ENCODE measurements at regions not wholly inside any gene's neighbourhood (a gene's known extent, or its start where the extent isn't known, plus 50 kb on each side); places are given as distances from the start of the nearest gene placed in this dataset. TPM values are rescaled to one million over a fixed set of nuclear protein-coding genes. Genes with fewer than 3 reads are reported as not detected.

GRCh38 chr13:61477619-61478018 lies 62.0 kb upstream of the PCDH20 start:
- WGBS (ENCODE audit: low lambda C conversion rate, missing lambda C conversion rate) = 92% methylated on average over 5 of the region's 5 CpGs
- TF ChIP-seq EZH2 (IDR thresholded peaks at IDR 0.05; ENCODE audit: borderline replicate concordance) (no peak), CTCF (IDR thresholded peaks at IDR 0.05; ENCODE audit: poor library complexity) (no peak), EZH2phosphoT487 (IDR thresholded peaks at IDR 0.05; ENCODE audit: low read depth, severe bottlenecking, unreplicated experiment) (no peak)
- Histone ChIP-seq H3K36me3 (replicated peaks; ENCODE audit: insufficient read depth, low read depth) (no peaks in the 10 kb centered on the region), H2AFZ (no peak overlapping the region), H3K27me3 (no peaks in the 10 kb centered on the region), H3K27ac (no peak overlapping the region), H3K9me2 (replicated peaks; ENCODE audit: insufficient read depth) (no peaks in the 10 kb centered on the region), H3K79me2 (no peaks in the 10 kb centered on the region), H3K4me2 (no peak overlapping the region), H3K4me3 (no peak overlapping the region), H3K4me1 (ENCODE audit: insufficient read depth) (no peaks in the 10 kb centered on the region), H3K9me3 (ENCODE audit: low read depth) (no peaks in the 10 kb centered on the region), H4K20me1 (ENCODE audit: insufficient read depth, poor library complexity, severe bottlenecking) (no peaks in the 10 kb centered on the region)
- no peak for DNase-seq (ENCODE audit: low spot score)

- Histone ChIP-seq H3K9me3 (ENCODE audit: low read depth) (no peaks in the 10 kb centered on the region), H3K27ac (no peak overlapping the region), H2AFZ (no peak overlapping the region), H3K4me1 (ENCODE audit: insufficient read depth) (no peaks in the 10 kb centered on the region), H3K36me3 (replicated peaks; ENCODE audit: insufficient read depth, low read depth) (no peaks in the 10 kb centered on the region), H3K79me2 (no peaks in the 10 kb centered on the region), H3K9me2 (replicated peaks; ENCODE audit: insufficient read depth) (no peaks in the 10 kb centered on the region), H4K20me1 (ENCODE audit: insufficient read depth, poor library complexity, severe bottlenecking) (no peaks in the 10 kb centered on the region), H3K4me3 (no peak overlapping the region), H3K27me3 (no peaks in the 10 kb centered on the region), H3K4me2 (no peak overlapping the region)
- no peak for TF ChIP-seq EZH2phosphoT487 (IDR thresholded peaks at IDR 0.05; ENCODE audit: low read depth, severe bottlenecking, unreplicated experiment)
- no peak for DNase-seq (ENCODE audit: low spot score)
- WGBS (ENCODE audit: low lambda C conversion rate, missing lambda C conversion rate) = 44% methylated on average over 2 of the region's 2 CpGs
Observed at GRCh38 chr13:61470786-61471185, 55.1 kb upstream of the PCDH20 start.

- Histone ChIP-seq H3K79me2 (no peaks in the 10 kb centered on the region), H4K20me1 (ENCODE audit: insufficient read depth, poor library complexity, severe bottlenecking) (no peaks in the 10 kb centered on the region), H2AFZ (no peak overlapping the region), H3K36me3 (replicated peaks; ENCODE audit: insufficient read depth, low read depth) (no peaks in the 10 kb centered on the region), H3K9me3 (ENCODE audit: low read depth) (no peaks in the 10 kb centered on the region), H3K27me3 (no peaks in the 10 kb centered on the region), H3K9me2 (replicated peaks; ENCODE audit: insufficient read depth) (no peaks in the 10 kb centered on the region), H3K4me2 (no peak overlapping the region), H3K4me3 (no peak overlapping the region), H3K27ac (no peak overlapping the region), H3K4me1 (ENCODE audit: insufficient read depth) (no peaks in the 10 kb centered on the region)
- WGBS (ENCODE audit: low lambda C conversion rate, missing lambda C conversion rate) = 39% methylated on average over 3 of the region's 3 CpGs
- no peak for DNase-seq (ENCODE audit: low spot score)
- TF ChIP-seq EZH2phosphoT487 (IDR thresholded peaks at IDR 0.05; ENCODE audit: low read depth, severe bottlenecking, unreplicated experiment) (no peak), CTCF (IDR thresholded peaks at IDR 0.05; ENCODE audit: poor library complexity) (peak; percentile 9), EZH2 (IDR thresholded peaks at IDR 0.05; ENCODE audit: borderline replicate concordance) (no peak)
Observed at GRCh38 chr13:61466280-61466679, 50.6 kb upstream of the PCDH20 start.

MicroRNA genes in the stretch of these regions (microRNA counts, 767-probe panel; counts per million panel counts)
- microRNA hsa-miR-548x-3p = not detected

Small RNAs in the stretch of these regions (microRNA-seq; reads per million reads assigned to microRNA genes)
- gene MIR4704 (not detected), gene MIR548X2 (not detected)

Small RNAs in the stretch of these regions (small RNA-seq; reads per million reads assigned to genes)
- gene AL353765.1 (not detected), gene AL356102.1 (not detected), gene MIR4704 (not detected), gene MIR548X2 (not detected), gene RNU6-81P (not detected)

Measured in hepatocyte (in vitro differentiated cells).